GM10266 (cell line): ENCODE measurements at regions not wholly inside any gene's neighbourhood (a gene's known extent, or its start where the extent isn't known, plus 50 kb on each side); places are given as distances from the start of the nearest gene placed in this dataset.
"Not testable (repeated sequence)": the region's sequence is repeated elsewhere in the genome, so short reads cannot be mapped to it uniquely, and the experiment has no call there.

Experiments
- DNase-seq: peaks from one replicate; pipeline ENCODE4 v3.0.0; 2012; ENCODE audit errors: extremely low spot score
- CTCF ChIP-seq: IDR thresholded peaks from 2 replicates; pipeline ENCODE4 v1.5.1; 2012; ENCODE audit warnings: mild to moderate bottlenecking, low read depth; ENCODE audit not compliant: control insufficient read depth, insufficient read depth; ENCODE audit errors: missing control alignments

- TF ChIP-seq CTCF, result no peak
- no peak for DNase-seq
These were observed 418.5 kb upstream of the MAP2 start for GRCh38 chr2:209005371-209005770.

GRCh38 chr2:209008636-209009287, 415.1 kb upstream of the MAP2 start:
- no peak for TF ChIP-seq CTCF
- DNase-seq, result no peak

DNA sequence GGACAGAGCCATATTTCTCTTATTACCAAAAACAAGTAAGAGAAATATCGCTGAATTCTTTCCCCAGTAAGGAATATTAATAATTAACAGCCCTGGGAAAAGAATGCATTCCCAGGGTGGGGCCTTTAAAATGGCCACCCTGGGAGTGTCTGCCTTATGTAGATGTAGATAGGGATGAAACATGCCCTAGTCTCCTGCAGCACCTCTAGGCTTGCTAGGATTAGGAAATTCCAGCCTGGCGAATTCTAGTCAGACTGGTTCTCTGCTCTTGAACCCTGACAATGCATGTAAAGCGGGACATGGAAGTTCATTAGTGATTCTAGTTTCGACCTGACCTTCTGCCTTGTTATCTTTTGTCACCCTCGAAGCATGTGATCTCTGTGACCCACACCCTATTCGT, 405.2 kb upstream of the MAP2 start:
- DNase-seq, result not testable (repeated sequence)

DNA sequence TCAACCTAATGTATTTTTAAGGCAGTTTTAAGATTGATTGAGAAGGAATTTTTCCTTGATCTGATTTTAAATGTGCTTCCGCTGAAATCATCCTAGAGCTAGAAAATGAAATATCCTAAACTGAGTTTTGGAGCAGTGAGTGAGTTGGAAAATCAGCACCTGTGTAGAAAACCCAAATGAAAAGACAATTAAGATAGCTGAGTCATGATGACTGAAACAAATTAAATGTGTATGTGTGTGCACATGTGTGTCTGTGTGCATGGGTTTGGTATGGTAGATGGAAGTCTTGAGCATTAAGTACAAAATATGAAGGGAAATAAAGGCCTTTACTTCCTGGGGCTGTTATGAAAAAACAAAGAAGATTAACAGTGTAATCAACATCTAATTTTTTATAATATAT, 394.6 kb upstream of the MAP2 start:
- no peak for TF ChIP-seq CTCF
- DNase-seq, result no peak

DNA sequence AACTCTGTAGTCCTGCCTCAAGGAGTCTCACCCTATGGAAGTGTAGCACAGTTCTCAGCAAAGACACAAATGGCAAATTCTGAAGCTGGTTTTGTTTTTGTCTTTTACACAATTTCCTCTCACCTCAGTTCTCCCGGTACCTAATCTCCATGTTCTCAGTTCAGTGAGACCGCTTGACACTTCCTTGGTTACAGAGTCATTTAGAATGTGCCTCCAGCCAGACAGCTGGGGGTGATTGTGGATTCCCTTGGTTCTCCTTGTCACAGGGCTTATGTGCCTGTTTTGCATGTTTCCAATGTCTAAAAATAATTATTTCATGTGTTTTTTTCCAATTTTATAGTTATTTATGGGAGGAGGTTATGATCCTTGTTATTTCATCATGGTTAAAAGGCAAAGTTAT, 379.5 kb upstream of the MAP2 start:
- no peak for TF ChIP-seq CTCF
- DNase-seq, result no peak

DNA sequence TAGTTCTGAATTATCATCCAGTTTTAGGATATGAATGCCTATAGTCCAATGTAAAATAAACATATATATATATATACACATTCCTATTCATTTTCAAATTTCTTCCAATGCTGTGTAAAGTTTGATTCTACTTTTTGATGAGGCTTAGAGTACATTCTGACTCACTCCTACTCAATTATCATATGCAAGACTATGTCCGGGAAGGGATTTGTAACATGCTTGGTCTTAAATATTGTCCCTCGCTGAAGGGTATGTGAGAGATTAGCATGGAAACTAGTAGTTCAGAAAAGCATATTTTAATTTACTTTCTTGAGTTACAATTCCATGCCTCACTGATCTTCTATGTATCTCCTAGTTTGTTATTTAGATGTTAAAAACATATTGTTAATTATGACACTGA, 377.7 kb upstream of the MAP2 start:
- no peak for DNase-seq
- no peak for TF ChIP-seq CTCF

DNA sequence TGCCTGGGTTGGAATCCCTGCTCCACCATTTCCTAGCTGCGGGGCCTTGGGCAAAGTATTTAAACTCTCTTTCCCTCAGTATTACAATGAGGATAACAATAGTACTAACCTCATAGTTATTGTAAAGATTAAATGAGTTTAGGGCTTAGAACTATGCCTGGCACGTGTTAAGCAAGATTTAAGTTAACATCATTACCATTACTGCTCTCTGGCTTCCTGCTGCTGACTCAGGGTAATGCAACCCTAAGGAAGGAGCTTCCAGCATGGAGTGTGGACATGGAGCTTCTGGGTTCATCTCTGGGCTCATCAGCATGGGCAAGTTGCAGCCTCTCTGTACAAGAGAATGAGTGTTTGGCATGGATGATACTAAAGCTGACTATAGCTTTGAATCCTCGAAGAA, 374.2 kb upstream of the MAP2 start:
- TF ChIP-seq CTCF, result no peak
- DNase-seq, result no peak

GRCh38 chr2:209062210-209062609, 361.6 kb upstream of the MAP2 start:
- no peak for DNase-seq
- TF ChIP-seq CTCF, result no peak
